Germinal center (tissue), 1 donor: ENCODE measurements at regions not wholly inside any gene's neighbourhood (a gene's known extent, or its start where the extent isn't known, plus 50 kb on each side); places are given as distances from the start of the nearest gene placed in this dataset.
"Not testable (repeated sequence)": the region's sequence is repeated elsewhere in the genome, so short reads cannot be mapped to it uniquely, and the experiment has no call there.

Experiments used
- DNase-seq: peaks from one replicate; pipeline ENCODE4 v3.0.0; 2012; ENCODE audit warnings: mixed read lengths, low spot score

- DNase-seq = no peak
Measured at GRCh38 chr5:52607227-52607824, 180.4 kb upstream of the ITGA1 start.

- no peak for DNase-seq
Measured at GRCh38 chr5:52620315-52620714, 167.4 kb upstream of the ITGA1 start.

- DNase-seq = no peak
Measured at GRCh38 chr5:52623291-52623690, 164.4 kb upstream of the ITGA1 start.

DNA sequence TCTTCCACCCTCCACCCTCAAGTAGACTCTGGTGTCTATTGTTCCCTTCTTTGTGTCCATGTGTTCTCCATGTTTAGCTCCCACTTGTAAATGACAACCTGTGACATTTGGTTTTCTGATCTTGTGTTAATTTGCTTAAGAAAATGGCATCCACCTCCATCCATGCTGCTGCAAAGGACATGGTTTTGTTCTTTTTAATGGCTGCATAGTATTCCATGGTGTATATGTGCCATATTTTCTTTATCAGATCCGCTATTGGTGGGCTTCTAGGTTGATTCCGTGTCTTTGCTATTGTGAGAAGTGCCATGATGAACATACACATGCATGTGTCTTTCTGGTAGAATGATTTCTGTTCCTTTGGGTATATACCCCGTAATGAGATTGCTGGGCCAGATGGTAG, 163.4 kb upstream of the ITGA1 start:
- no peak for DNase-seq

GRCh38 chr5:52626312-52626711, 161.4 kb upstream of the ITGA1 start:
- DNase-seq = no peak

DNA sequence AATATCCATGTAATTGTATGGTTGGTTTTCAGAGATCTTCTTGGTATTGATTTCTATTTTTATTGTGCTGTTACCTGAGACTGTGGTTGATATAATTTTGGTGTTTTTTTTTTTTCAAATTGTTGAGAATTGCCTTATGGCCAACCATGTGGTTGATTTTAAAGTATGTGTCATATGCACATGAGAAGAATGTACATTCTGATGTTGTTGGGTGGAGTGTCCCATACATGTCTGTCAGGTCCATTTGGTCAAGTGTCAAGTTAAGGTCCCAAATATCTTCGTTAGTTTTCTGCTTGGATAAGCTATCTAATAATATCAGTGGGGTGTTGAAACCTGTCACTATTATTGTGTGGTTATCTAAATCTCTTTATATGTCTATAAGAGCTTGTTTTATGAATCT, 160.0 kb upstream of the ITGA1 start:
- DNase-seq = no peak

DNA sequence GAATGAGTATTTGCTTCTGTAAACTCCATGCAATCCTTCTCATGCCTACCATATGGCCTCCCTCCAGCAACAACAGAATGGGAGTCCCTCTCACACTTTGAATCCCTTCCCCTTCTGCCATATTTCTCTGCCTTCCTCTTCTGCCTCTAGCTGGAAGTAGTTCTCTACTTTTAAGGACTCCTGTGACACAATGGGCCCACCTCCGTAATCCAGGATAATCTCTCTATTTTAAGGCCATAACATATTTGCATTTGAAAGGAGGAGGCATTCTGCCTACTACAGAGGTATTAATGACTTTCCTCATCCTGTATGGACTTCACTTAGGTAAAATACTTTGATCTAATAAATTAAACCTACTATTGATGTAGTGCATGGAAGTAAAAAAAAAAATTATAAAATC, 155.4 kb upstream of the ITGA1 start:
- no peak for DNase-seq

DNA sequence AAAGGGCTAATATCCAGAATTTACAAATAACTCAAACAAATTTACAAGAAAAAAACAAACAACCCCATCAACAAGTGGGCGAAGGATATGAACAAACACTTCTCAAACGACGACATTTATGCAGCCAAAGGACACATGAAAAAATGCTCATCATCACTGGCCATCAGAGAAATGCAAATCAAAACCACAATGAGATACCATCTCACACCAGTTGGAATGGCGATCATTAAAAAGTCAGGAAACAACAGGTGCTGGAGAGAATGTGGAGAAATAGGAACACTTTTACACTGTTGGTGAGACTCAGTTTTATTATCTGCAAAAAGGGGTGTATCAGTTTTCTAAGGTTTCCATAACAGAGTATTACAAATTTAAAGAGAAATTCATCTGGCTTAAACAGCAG, 153.5 kb upstream of the ITGA1 start:
- not testable (repeated sequence) for DNase-seq

- no peak for DNase-seq
Measured at GRCh38 chr5:52638732-52639131, 149.0 kb upstream of the ITGA1 start.

GRCh38 chr5:52648726-52649125, 139.0 kb upstream of the ITGA1 start:
- DNase-seq = no peak

DNA sequence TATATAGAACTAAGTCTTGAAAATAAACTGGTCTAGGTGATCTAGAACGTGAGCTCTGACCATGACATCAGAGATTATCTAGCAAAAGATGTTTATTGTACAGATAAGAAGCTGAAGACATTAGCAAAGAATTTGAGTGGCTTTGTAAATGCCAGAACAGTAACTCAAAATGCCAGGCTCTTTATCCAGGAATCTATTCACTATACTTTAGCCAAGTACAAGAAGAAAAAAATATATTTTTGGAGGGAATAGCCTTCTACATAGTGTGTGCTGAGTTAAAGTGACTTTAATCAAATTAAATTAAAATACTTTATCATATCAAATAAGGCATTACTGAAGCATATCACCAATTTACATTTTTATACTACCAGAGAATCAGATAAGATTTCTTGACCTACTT, 132.6 kb upstream of the ITGA1 start:
- no peak for DNase-seq

DNA sequence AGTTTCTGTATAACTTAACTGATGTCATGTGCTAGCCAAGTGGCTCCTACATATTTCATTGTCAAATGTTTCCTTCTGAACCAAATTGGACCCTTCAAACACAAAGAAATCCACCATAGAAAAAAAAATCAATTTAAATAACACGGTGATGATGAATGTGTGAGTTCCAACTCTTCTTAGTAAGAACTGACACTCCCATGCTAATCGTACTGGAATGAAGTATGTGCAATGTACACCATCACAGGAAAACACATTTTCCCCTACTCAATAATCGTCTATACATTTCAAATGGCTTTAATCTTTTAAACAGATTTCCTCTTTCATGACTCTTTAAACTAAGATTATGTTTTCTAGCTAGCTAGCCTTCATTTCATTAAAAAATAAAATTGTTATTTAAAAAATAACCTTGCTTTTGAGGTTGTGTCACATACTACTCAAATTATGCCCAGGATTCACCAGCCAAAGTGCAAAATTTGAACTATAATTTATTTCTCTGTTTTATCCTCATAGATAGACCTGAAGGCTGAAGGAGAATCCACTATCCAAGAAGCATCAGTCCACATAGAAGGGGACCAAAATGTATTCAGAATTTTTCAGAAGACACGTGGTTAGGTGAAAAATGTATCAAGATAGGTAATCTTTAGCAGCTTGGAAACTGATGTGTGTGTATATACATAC, 131.0 kb upstream of the ITGA1 start:
- DNase-seq = no peak

- DNase-seq = peak; percentile 11
Measured at GRCh38 chr5:52657247-52657645, 130.5 kb upstream of the ITGA1 start.

DNA sequence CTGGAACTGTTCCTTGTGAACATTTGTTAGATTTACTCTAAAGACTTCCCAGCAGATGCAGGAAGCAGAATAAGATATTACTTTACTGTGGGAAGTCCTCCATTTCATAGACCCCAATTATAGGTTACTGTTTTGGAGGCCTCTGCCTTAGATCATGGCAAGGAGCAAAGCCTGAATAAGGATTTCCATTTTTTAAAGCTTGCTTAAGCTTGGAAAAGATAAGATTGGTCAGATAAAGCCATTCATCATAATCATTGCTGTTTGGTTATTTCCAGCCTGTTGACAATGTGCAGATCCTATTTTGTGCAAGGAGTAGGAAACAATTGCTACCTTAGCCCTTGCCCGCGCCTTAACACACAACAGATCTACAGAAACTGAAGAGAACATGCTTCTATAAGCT, 129.5 kb upstream of the ITGA1 start:
- DNase-seq = no peak

- DNase-seq = no peak
Measured at GRCh38 chr5:52660621-52661020, 127.1 kb upstream of the ITGA1 start.

DNA sequence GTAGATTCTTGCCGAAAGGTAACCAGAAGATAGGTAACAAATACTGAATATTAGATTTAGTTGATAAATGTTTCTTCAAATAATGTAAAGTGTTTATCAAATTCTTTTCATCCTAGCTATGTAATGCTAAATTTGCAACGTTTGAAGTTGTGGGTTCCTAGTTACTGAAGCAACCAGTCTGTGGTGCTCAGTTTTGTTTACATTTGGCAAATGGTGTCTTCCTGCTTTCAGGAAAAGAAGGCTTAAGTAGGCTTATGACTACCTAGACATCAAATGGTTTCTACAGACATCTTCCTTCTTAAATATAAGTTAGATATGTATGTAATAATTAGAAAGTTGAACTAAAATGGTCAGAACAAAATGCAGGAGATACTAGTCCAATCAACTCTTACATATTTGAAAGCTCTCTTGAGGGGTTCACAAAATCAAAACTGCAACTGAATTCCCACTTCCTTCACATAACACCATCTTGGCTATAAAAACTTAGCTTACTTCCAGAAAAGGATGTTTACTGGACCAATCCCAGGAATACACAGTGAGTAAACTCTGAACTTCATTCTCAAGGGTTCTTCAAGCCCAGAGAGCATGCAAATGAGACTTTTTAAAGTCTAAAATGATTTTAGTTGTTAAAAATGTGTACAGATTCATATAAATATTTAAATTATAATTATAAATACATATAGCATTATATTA, 125.7 kb upstream of the ITGA1 start:
- DNase-seq = no peak

GRCh38 chr5:52665559-52665958, 122.2 kb upstream of the ITGA1 start:
- no peak for DNase-seq

- DNase-seq = no peak
Measured at GRCh38 chr5:52668139-52668538, 119.6 kb upstream of the ITGA1 start.

GRCh38 chr5:52668544-52669185, 119.1 kb upstream of the ITGA1 start:
- DNase-seq = no peak

GRCh38 chr5:52672459-52672858, 115.3 kb upstream of the ITGA1 start:
- DNase-seq = no peak

DNA sequence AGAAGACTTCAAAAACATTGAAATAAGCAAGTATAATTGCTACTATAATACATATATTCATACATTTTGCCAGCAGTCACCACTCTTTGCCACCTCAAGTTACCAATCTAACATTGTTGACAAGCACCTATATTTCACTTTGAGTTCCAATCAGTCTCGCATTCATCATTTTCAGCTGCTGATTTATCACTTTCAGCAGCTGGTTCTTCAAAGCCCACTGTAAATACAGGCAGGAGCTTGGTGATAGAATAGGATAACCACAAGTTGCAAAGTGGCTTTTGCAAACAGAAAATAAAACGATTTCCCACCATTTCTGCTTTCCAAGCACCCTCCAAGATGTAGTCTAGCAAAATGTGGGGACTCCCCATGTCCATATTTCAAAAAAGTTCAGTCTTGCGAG, 114.2 kb upstream of the ITGA1 start:
- DNase-seq = no peak

GRCh38 chr5:52674815-52675545, 112.7 kb upstream of the ITGA1 start:
- no peak for DNase-seq
